Lung microvascular endothelial cell (primary cell): ENCODE measurements at regions not wholly inside any gene's neighbourhood (a gene's known extent, or its start where the extent isn't known, plus 50 kb on each side); places are given as distances from the start of the nearest gene placed in this dataset.
"Not testable (repeated sequence)": the region's sequence is repeated elsewhere in the genome, so short reads cannot be mapped to it uniquely, and the experiment has no call there.

Experiments
- DNase-seq, 2 donors: peaks; one replicate each; pipeline versions ENCODE4 v3.0.0 to v3.0.0-alpha.2; 2010; ENCODE audit warnings: low read depth in 2 of 2

DNA sequence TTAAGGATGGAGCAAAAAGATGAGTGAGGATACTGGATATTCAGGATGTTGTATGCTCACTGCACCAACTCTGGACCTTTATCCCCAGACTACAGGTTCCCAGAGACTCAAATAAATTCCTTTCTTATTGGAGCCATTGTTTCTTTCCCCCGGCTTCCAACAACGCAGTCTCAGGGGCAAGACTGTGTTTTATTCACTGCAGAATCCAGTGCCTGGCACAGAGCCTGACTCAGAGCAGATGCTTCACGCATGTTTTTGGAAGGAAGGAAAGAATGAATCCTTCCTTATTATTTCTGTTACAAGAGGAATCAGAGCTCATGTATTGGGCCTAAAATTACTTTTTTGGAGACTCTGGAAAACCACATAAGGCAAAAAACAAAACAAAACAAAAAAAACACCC, 96.0 kb upstream of the VGLL4 start:
- no peak for DNase-seq

DNA sequence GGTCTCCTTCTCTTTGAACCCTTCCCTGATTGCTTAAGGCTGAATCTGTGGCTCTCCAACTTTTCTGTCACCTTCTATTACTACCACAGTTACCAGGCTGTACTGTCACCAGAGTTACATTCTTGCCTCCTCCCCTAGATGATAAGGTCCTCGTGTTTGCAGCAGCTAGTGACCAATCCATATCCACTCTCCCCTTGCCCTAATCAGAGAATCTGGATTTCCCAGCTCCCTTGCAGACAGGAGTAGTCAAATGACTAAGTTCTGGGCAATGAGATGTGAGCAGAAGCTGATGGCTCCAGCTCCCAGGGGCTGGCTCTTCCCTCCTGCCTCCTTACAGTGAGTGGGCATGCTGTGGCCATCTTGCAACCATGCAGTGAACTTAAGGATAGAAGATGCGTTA, 95.4 kb upstream of the VGLL4 start:
- DNase-seq = no peak

DNA sequence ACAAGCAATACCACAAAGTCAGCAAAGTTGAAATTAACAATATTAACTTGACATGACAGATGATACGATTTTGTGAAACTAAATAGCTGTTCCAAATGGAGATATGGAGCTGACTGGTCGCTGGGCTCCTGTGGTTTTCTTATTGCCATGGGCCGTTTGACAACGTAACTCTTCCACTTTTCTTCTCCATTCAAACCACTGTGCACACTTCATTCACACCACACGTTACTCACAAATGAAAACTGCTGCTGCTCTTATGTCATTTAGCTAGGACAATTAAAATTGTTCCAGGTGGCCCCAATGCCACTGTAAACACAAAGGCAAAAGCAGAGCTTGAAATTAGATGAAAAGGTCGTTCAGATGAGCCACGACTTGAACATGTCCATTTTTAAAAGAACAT, 94.0 kb upstream of the VGLL4 start:
- DNase-seq = no peak

DNA sequence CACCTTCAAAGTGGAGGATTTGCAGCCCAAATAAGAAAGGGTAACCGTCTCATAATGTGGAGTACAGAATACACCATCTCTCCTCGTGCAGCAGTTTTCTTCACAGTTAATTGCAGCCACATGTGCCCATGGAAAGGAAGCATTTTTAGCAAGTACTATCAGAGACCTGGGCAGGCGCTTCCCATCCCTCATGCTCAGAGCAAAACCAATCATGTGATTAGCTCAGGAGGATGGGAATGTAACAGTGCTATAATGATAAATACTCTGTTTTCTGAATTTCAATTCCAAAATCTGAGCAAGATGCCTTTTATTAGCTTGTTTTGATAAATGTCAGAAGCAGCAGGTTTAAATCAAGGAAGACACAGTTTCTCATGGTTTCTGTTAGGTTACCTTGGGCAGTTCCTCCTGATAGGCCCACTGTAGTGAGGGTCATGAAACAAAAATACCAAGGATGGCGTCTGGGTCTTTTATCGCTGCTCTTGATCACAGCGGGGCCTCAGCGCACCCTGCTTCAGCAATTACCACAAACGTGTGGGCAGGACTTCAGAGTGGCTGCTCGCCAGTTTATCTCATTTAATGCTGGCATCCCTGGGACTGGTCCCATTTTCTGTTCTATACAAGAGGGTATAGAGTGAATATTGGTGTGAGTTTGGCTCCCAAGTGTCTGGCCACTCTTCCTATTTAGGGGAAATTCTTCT, 92.6 kb upstream of the VGLL4 start:
- no peak for DNase-seq

DNA sequence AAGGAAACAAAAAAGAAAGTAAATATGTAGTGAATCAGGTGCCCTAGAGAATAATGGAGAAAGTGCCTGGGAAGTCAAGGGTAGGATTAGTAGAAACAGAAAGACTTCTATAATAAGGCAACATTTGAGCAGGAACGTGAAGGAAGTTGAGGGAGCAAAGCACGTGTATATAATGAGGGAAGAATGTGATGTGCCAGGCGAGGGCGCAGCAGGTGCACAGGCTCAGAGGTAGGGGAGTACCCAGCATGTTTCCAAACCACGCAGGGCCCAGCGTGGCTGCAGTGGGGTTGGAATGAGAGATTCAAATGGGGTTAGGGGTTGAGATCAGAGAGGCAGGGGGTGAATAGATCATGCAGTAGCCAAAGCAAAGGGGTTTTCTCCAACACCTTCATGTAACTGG, 91.9 kb upstream of the VGLL4 start:
- no peak for DNase-seq

DNA sequence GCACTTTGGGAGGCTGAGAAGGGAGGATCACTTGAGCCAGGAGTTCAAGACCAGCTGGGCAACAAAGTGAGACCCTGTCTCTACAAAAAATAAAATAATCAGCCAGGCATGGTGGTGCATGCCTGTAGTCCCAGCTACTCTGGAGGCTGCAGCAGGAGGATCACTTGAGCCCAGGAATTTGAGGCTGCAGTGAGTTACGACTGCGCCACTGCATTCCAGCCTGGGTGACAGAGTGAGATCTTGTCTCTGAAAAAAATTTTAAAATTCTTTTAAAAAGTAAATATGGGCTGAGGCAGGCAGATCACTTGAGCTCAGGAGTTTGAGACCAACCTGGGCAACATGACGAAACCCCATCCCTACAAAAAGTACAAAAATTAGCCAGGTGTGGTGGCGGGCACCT, 91.4 kb upstream of the VGLL4 start:
- DNase-seq = not testable (repeated sequence)

DNA sequence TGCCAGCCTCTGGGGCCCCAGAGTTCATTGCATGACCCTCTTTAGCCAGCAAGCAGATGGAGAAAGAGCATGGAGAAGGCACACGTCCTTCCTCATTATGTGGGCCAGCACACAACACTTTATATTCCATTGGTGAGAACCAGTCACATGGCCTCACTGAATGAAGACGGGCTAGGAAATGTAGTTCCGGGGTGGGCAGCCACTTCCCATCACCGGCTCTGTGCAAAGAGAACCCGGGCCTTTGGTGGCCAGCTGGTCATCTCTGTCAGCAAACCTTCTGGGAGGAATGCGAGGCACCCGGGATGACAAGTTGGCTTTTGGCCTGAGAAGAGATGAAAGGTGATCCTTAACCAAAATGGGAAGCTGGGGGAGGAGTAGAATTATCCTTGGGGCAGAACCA, 90.2 kb upstream of the VGLL4 start:
- no peak for DNase-seq

DNA sequence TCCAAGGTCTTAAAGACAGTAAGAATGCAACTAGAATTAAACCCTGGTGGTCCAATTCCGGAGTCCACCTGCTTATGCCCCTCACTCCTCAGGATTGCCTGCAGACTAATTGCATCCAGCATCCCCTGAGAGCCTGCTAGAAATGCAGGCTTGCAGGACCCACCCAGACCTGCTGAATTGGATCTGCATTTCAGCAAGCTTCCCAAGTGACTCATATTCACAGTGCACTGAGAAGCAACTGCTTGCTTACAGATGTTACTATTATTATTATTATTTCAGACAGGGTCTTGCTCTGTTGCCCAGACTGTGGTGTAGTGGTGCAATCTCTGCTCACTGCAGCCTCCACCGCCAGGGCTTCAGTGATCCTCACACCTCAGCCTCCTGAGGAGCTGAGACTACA, 83.5 kb upstream of the VGLL4 start:
- no peak for DNase-seq

DNA sequence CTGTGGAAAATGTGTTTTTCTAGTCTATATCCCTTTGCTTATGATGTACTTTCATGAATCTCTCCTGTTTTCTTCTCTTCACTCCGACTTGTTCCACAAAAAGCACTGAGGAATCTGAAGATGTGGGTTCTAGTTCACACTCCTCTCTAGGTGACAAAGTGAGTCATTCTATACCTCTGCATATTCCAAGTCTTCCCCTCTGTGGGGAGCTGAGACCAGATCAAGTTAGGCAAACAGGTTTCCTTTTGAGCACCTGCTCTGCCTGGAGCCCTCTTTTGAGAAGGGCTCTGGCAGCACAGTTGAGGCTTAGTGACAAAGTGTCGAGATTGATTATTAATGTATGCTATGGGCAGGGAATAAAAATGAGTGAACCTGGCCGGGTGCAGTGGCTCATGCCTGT, 82.4 kb upstream of the VGLL4 start:
- DNase-seq = no peak

DNA sequence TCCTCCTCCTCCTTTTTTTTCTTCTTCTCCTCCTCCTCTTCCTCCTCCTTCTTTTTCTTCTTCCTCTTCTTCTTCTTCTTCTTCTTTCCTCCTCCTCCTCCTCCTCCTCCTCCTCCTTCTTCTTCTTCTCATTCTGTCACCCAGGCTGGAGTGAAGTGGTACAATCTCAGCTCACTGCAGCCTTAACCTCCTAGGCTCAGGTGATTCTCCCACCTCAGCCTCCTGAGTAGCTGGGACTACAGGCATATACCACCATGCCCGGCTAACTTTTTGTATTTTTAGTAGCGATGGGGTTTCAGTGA, 81.6 kb upstream of the VGLL4 start:
- DNase-seq = not testable (repeated sequence)

DNA sequence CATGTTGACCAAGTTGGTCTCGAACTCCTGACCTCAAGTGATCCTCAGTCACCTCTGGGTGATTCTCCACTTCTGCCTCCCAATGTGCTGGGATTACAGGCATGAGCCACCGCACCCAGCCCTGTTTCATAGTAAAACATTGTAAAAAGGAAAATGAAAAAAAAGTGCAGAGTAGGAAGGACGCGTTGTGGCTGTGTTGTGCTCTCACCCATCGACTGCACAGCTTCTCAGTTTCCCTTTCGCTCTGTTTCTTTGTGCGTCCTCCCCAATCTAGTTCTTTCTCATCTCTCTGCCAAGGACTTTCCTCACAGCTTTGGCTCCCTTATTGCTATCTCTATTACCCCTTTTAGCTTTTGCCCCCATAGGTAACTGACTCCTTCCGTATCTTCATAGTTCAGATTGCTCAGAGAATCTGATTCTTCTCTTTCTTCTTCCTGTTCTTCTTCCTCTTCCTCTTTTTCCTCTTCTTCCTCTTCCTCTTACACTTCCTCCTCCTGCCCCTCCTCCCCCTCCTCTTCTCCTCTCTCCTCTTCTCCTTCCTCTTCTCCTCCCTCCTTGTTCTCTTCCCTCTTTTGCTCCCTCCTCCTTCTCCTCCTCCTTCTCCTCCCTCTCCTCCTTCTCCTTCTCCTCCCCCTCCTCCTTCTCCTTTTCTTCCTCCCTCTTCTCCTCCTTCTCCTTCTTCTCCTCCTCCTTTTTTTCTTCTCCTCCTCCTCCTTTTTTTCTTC, 81.1 kb upstream of the VGLL4 start:
- no peak for DNase-seq

DNA sequence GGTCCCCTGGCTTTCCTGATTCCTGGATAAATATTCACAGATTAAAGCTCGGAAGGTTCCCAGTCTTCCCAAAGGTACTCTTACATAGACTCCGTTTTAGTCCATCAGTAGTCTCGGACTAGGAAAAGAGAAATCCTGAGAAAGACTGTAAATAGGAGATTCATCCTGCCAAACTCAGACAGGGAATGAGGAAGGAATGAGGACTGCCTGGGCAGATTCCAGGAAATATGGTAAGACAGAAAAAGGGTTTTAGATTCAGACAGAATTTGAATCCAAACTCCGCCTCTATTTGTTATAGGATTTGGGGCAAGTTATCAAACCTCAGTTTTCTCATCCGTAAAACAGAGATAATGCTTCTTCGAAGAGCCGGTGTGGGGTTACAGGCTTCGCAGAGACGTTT, 77.8 kb upstream of the VGLL4 start:
- DNase-seq = no peak

DNA sequence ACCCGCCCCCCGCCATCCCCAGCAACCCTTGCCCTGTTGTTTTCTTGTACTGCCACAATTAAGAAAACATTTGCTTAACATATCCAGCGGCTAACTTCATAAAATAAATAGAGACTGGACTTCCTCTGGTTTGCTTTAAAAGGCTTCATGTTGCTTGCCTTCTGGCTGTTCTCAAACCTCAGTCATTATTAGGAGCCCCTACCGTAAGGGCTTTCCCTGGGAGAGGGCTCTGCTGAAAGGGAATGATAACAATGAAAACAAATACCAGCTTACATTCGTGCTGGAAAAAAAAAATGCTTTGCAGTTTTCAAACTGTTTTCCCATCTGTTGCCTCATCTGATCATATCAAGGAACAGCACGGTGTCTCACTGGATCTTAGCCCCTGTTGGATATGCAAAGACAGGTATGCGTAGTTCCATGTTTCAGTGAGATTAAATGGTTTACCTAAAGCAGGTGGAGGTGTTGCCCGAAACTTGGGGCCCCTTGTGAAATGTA, 77.2 kb upstream of the VGLL4 start:
- DNase-seq = peak in 1 of 2 donors; percentile 43

DNA sequence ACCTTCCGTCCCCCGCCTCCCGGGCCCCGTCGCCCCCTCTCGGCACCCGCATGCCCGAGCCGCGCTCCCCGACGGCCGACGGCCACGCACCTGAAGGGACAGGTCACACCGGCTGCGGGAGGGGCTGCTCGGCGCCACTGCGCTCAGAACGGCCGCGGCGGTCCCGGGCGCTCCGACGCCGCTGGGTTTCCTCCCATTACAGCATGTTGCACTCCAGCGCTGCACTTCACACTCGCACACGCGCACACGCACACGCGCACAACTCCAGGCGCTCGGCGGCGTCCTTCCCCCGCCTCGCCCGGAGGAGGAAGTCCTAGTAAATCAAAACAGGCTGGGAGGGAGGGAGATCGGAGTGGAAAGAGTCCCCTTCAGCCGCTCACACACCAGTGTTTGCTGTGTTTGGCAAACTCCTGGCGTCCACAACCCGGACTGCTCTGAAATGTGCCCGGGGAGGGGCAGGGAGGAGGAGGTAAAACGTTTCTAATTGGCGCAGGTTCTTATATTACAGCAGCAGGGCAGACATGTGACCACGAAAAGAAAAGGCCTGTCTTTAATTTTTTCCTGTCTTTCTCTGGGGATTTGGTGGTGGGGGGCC, 76.7 kb upstream of the VGLL4 start:
- peak; percentile 78 to 97 for DNase-seq

DNA sequence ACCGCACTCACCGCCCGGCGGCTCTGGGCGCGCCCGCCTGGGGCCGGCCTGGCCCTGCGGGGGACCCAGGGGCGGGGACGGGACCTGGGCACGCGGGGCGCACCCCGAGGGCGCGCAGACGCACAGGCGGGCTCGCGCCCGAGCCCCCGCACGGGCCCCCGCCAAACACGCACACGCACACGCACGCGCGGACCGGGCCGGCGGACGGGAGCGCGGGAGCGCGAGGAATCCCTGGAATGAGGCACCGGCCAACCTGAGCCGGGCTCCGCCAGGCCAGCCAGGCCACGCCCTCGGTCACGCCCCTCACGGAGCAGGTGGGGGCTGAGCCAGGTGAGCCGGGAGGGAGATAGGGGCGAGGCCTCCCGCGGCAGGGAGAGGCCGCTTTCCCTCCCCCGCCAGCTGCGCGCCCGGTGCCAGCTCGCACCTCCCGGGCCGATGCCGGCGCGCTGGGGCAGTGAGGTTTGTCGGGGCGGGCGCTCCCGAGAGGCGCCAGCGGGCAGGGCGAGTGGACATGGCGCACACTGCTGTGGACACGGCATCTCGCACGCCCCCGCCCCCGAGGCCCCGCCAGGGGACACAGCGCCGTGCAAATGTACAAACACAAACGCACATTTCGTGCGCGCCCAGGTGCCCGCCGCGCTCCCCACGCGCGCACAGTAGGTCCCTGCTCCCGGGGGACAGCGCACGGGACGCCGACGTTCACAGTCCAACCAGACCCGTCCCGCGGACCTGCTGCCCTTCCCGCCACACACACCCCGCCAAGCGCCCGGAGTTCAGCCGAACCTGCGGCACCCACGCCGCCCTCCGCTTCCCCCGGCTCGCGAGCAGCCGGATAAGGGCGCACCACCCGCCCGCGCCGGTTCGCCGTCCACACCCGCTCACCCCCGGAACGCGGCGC, 75.9 kb upstream of the VGLL4 start:
- peak; percentile 53 to 88 for DNase-seq

DNA sequence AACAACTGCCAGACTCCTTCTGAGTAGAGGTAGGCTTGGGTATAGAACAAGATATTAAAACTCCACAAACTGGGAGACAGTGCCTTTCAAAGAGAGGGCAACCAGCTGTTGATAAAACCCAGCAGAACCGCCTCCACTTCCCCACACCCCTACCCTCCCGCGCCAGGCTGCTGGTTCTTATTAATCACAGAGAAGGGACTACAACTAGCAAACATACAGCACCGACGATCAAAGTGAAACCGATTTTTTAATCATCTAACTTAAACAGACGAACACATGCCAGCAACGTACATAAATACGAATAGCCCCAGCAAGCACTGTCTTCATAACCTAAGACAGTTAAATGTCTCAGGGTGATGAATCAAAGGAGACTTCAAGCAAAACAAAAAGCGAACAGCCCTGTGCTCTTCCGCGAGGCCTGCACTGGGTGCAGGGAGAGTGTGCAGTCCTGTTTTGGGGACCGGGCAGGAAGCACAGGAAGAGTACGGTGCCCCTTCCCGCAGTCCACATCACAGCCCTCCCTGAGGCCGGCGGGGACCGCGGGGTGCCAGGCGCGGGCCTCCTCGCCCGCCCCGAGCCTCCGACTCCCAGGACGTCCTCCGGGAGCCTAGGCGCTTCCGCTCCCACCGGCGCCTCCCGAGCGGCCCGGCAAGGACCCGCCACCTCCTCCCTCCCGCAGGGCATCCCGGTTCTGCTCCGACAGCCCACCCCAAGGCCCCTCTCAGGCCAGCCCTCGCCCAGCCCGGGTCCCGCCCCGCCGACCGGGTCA, 75.1 kb upstream of the VGLL4 start:
- DNase-seq = peak; percentile 68 to 77

DNA sequence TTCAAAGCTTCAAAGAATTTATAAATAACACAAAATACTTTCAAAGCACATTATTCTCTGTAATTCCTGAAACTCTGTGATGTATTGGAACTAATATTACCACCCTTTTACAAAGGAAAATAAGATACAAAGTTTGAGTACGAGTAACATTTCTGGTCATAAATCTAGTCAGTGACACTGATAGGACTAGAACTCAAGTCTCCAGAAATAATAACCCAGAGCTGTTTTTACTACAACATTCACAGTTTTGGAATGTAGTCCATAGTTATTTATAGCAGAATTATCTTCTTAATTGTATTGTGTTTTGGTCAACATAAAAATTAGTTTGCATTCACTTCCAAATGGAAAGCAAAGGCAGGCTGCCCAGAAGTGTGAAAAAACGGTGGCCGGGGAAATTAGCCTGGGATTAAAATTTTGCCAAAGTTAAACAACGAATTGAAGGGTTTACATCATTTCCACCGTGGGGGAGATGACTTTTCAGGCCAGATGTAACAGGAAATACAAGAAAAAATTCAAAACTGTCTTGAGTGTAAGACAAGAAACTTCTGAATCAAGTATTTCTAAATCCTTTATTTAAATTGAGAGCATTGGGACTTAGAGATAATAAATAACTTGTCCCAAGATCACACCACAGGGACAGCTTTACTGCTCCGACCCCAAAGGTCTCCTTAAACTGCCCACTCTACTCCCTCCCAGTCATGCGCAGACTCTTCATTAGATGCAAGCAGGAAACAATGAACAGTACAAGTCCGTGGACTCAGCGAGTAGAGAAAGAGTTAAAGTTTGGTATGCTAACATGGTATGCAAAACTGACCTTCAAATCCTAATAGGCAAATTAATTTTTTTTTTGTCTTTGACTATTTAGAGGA, 74.3 kb upstream of the VGLL4 start:
- DNase-seq = peak; percentile 66 to 72

DNA sequence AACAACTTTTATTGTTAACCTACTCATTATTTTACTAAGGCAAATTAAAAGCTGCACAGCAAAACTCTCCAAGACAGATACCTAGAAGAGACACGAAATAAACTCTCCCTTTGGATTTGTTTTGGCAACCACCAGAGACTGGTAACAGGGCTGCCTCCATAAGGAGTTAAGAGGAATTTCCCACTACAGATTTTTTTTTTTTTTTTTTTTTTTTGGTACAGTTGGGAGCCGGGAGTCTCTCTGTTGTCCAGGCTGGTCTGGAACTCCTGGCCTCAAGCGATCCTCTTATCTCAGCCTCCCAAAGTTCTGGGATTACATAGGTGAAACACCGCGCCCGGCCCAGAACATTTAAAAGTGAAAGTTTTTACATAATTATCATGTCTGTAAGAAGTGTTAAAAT, 73.6 kb upstream of the VGLL4 start:
- peak; percentile 59 to 64 for DNase-seq

DNA sequence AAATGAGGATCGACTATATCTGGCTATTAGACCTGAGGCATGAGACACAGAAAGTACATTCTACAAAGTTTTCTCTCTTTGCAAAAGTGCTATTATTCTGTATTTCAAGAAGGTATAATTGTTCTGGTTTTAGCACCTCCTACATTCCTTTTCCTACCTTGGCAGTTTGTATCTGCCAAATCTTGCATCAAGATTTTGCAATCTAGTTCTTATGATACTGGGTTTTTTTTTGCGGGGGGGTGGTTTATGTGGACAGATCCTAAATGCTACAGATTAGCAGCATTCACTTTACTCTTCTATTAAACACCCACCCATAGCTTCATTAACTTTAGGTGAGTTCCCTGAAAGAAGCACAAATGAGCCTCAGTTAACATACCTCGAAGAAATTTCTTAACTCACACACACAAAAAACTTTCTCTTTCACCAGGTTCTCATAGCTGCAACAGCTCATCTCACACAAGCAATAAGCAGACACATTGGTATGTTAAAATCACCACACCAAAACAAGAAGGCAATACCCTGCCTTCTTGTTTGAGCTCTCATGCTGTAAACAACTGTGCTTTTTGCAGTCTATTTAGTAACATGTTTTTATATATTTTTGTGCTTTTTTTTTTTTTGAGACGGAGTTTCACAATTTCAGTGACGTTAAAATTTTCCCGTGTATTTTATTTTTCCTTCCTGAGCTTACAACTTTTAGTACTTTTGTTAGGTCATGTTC, 73.0 kb upstream of the VGLL4 start:
- peak in 1 of 2 donors; percentile 38 for DNase-seq

DNA sequence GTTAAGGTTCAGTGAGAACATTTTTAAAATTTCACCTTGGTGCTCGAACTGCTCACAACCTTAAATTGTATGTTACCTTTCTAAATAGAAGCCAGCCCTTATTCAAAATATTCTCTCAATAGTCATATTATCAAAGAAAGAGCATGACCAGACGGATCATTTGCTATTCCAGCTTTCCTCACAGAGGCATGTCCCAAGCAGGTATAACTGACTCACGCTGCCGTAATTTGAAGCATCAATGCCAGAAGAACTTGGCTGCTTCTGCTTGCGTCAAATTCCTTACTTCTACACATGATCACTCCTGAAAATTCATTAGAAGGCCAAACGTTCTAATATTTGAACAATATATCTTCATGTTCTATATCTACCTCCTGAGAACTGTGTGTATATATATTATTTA, 69.5 kb upstream of the VGLL4 start:
- no peak for DNase-seq
